SU-DHL-6 (cell line): ENCODE measurements at regions not wholly inside any gene's neighbourhood (a gene's known extent, or its start where the extent isn't known, plus 50 kb on each side); places are given as distances from the start of the nearest gene placed in this dataset.

Experiments
- H2AFZ ChIP-seq: fragments of 200-600 bp; sonication (generic); 2 replicates; pipeline ENCODE4 v1.6.1; 2014; ENCODE audit warnings: low read depth, mild to moderate bottlenecking, moderate library complexity, mixed read lengths, antibody characterized with exemption, low read length; ENCODE audit not compliant: severe bottlenecking
- H3F3A ChIP-seq: fragments of 200-600 bp; shearing (Covaris generic); 2 replicates; pipeline ENCODE4 v1.6.0; 2016; ENCODE audit warnings: antibody characterized with exemption, mild to moderate bottlenecking; ENCODE audit not compliant: insufficient read depth
- H3K27ac ChIP-seq: fragments of 200-600 bp; sonication (generic); 2 replicates; pipeline ENCODE4 v1.5.1; 2016; ENCODE audit warnings: low read depth, mild to moderate bottlenecking, low read length, moderate library complexity, mixed read lengths
- H3K27me3 ChIP-seq: fragments of 200-600 bp; sonication (generic), shearing (Covaris generic); 2 replicates; pipeline ENCODE4 v1.6.0; 2014; ENCODE audit warnings: mild to moderate bottlenecking, low read length
- H3K36me3 ChIP-seq: fragments of 200-600 bp; sonication (generic); 2 replicates; pipeline ENCODE4 v1.6.1; 2014; ENCODE audit warnings: mild to moderate bottlenecking, low read length, mixed read lengths
- H3K4me2 ChIP-seq: fragments of 300-600, 200-600 bp; shearing (Covaris generic), sonication (generic); 2 replicates; pipeline ENCODE4 v1.6.0; 2014; ENCODE audit warnings: low read length, low read depth, mild to moderate bottlenecking; ENCODE audit not compliant: poor library complexity, severe bottlenecking
- H3K4me3 ChIP-seq: fragments of 200-600 bp; sonication (generic); 2 replicates; pipeline ENCODE4 v1.5.1; 2014; ENCODE audit warnings: antibody characterized with exemption, low read length, mild to moderate bottlenecking, mixed read lengths; ENCODE audit not compliant: insufficient read depth, poor library complexity, severe bottlenecking
- H3K79me2 ChIP-seq: fragments of 200-600 bp; sonication (generic); 2 replicates; pipeline ENCODE4 v1.6.1; 2014; ENCODE audit warnings: mild to moderate bottlenecking, low read length, moderate library complexity; ENCODE audit not compliant: insufficient read depth
- H3K9ac ChIP-seq: fragments of 200-600 bp; sonication (generic); 2 replicates; pipeline ENCODE4 v1.7.0; 2014; ENCODE audit warnings: mild to moderate bottlenecking, low read length
- H3K9me2 ChIP-seq: fragments of 200-600 bp; sonication (generic); replicated peaks from 2 replicates; pipeline ENCODE4 v1.6.1; 2014; ENCODE audit warnings: low read length; ENCODE audit not compliant: insufficient read depth
- H3K9me3 ChIP-seq: fragments of 200-600 bp; sonication (generic); 2 replicates; pipeline ENCODE4 v1.6.1; 2014; ENCODE audit warnings: low read length, mixed read lengths; ENCODE audit not compliant: insufficient read depth
- H4K20me1 ChIP-seq: fragments of 200-600 bp; sonication (generic); 2 replicates; pipeline ENCODE4 v1.6.1; 2014; ENCODE audit warnings: low read depth, mild to moderate bottlenecking, antibody characterized with exemption, low read length, moderate library complexity, mixed read lengths
- CTCF ChIP-seq: fragments of 200-600 bp; sonication (generic); IDR thresholded peaks from one replicate; pipeline ENCODE4 v1.5.1; 2017; ENCODE audit warnings: antibody characterized with exemption, mild to moderate bottlenecking, low read length, moderate library complexity; ENCODE audit not compliant: insufficient read depth, poor library complexity, severe bottlenecking
- EZH2phosphoT487 ChIP-seq: fragments of 200-600 bp; sonication (generic), shearing (Covaris generic); conservative IDR thresholded peaks from 2 replicates; pipeline ENCODE4 v1.6.1; 2018; ENCODE audit warnings: mild to moderate bottlenecking, antibody characterized with exemption, low read length, moderate library complexity, mixed read lengths

- Histone ChIP-seq H3K9ac (no peak overlapping the region), H3K79me2 (no peaks in the 10 kb centered on the region), H3F3A (no peaks in the 10 kb centered on the region), H3K4me3 (no peak overlapping the region), H3K36me3 (no peaks in the 10 kb centered on the region), H3K4me2 (no peak overlapping the region), H3K27me3 (no peaks in the 10 kb centered on the region), H2AFZ (no peak overlapping the region), H4K20me1 (no peaks in the 10 kb centered on the region), H3K9me3 (no peaks in the 10 kb centered on the region), H3K9me2 (no peaks in the 10 kb centered on the region), H3K27ac (no peak overlapping the region)
- TF ChIP-seq CTCF (no peak), EZH2phosphoT487 (no peak)
Observed at GRCh38 chr16:10242097-10242496, 59.9 kb upstream of the GRIN2A start.

- Histone ChIP-seq H2AFZ (no peak overlapping the region), H3K9ac (no peak overlapping the region), H3K9me3 (no peaks in the 10 kb centered on the region), H3K4me2 (no peak overlapping the region), H3K27ac (no peak overlapping the region), H3K36me3 (no peaks in the 10 kb centered on the region), H3K79me2 (no peaks in the 10 kb centered on the region), H3K4me3 (no peak overlapping the region), H3K9me2 (no peaks in the 10 kb centered on the region), H4K20me1 (no peaks in the 10 kb centered on the region), H3K27me3 (no peaks in the 10 kb centered on the region), H3F3A (no peaks in the 10 kb centered on the region)
- TF ChIP-seq CTCF (no peak), EZH2phosphoT487 (no peak)
Observed at GRCh38 chr16:10242916-10243315, 60.7 kb upstream of the GRIN2A start.

- H2AFZ ChIP-seq, result no peak overlapping the region
- TF ChIP-seq CTCF (no peak), EZH2phosphoT487 (no peak)
Observed at GRCh38 chr16:10245002-10245401, 62.8 kb upstream of the GRIN2A start.

More at GRCh38 chr16:10245002-10245401, 62.8 kb upstream of the GRIN2A start:
- Histone ChIP-seq H3K27me3 (no peaks in the 10 kb centered on the region), H3K36me3 (no peaks in the 10 kb centered on the region), H3K9ac (no peak overlapping the region), H3K9me3 (no peaks in the 10 kb centered on the region), H4K20me1 (no peaks in the 10 kb centered on the region), H3K9me2 (no peaks in the 10 kb centered on the region), H3K4me2 (no peak overlapping the region), H3K4me3 (no peak overlapping the region), H3F3A (no peaks in the 10 kb centered on the region), H3K27ac (no peak overlapping the region), H3K79me2 (no peaks in the 10 kb centered on the region)
